K562 (cell line): ENCODE measurements at regions not wholly inside any gene's neighbourhood (a gene's known extent, or its start where the extent isn't known, plus 50 kb on each side); places are given as distances from the start of the nearest gene placed in this dataset.

Experiments used
- BHLHE40 ChIP-seq: IDR thresholded peaks from 2 replicates; pipeline ENCODE4 v1.6.1; 2011; ENCODE audit warnings: low read length, improper control_type of control experiment
- EZH2 ChIP-seq: IDR thresholded peaks from 2 replicates; pipeline ENCODE4 v1.6.1; 2012; ENCODE audit warnings: low read depth, mild to moderate bottlenecking, inconsistent platforms, low read length, borderline replicate concordance
- HIVEP1 ChIP-seq: fragments of 250-450 bp; sonication (Bioruptor Pico); IDR thresholded peaks from 2 replicates; pipeline ENCODE4 v1.4.0; 2020; ENCODE audit warnings: mild to moderate bottlenecking
- MYC ChIP-seq, 2 experiments: fragments of 250-450 bp in 1 of 2; sonication (Bioruptor Pico) in 1 of 2; IDR thresholded peaks; 2 replicates each; pipeline versions ENCODE4 v1.5.1 to v1.6.1; 2012 to 2021; ENCODE audit warnings: low read depth in 2 of 2, borderline replicate concordance in 1 of 2, improper control_type of control experiment in 1 of 2, low read length in 1 of 2, mild to moderate bottlenecking in 1 of 2, moderate library complexity in 1 of 2
- TEAD4 ChIP-seq, 2 experiments: sonication (generic) in 1 of 2; formaldehyde crosslinking in 1 of 2; IDR thresholded peaks; 2 replicates each; pipeline versions ENCODE4 v1.6.1 to v1.8.0; 2012 to 2022; ENCODE audit warnings: borderline replicate concordance in 1 of 2, inconsistent platforms in 1 of 2, low read length in 1 of 2, mild to moderate bottlenecking in 1 of 2, missing genetic modification reagents in 1 of 2
- YY1 ChIP-seq, 3 experiments: IDR thresholded peaks; 2 replicates each; pipeline ENCODE4 v1.6.1; 2011; ENCODE audit warnings: low read length in 2 of 3, mild to moderate bottlenecking in 2 of 3, moderate library complexity in 2 of 3, borderline replicate concordance in 1 of 3, control low read depth in 1 of 3, low read depth in 1 of 3; ENCODE audit not compliant: insufficient read depth in 3 of 3, insufficient replicate concordance in 2 of 3, control insufficient read depth in 1 of 3, insufficient read length in 1 of 3; ENCODE audit errors: extremely low read depth in 1 of 3
- ZNF316 ChIP-seq: fragments of 450-650 bp; IDR thresholded peaks from 2 replicates; pipeline ENCODE4 v1.6.1; 2016
- TF ChIP-seq, protein P1 (sequence below), 3 experiments: IDR thresholded peaks in 2 of 3; conservative IDR thresholded peaks in 1 of 3; 2 replicates each; pipeline ENCODE4 v1.5.1; 2011 to 2012; ENCODE audit warnings: low read length in 3 of 3, mild to moderate bottlenecking in 3 of 3, control low read depth in 2 of 3, improper control_type of control experiment in 1 of 3, inconsistent platforms in 1 of 3, low read depth in 1 of 3, mixed read lengths in 1 of 3, moderate library complexity in 1 of 3; ENCODE audit not compliant: insufficient read depth in 2 of 3
- TF ChIP-seq, protein P2 (sequence below): sonication (generic); formaldehyde crosslinking; IDR thresholded peaks from 2 replicates; pipeline ENCODE4 v1.8.1; 2023; ENCODE audit warnings: mild to moderate bottlenecking, missing genetic modification reagents
- TF ChIP-seq, protein P3 (sequence below), 2 experiments: fragments of 450-650 bp; conservative IDR thresholded peaks; 2 replicates each; pipeline ENCODE4 v1.6.1; 2017; ENCODE audit warnings: mild to moderate bottlenecking in 2 of 2, moderate library complexity in 2 of 2
- TF ChIP-seq, protein P4 (sequence below), 3 experiments: fragments of 200-800 bp in 1 of 3; sonication (Bioruptor generic) in 1 of 3; sonication (generic) in 1 of 3; formaldehyde crosslinking in 1 of 3; IDR thresholded peaks; 2 replicates each; pipeline versions ENCODE4 v1.6.1 to v1.8.0; 2016 to 2022; ENCODE audit warnings: mild to moderate bottlenecking in 2 of 3, missing compliant biosample characterization in 2 of 3, missing genetic modification characterization in 2 of 3, missing genetic modification reagents in 1 of 3

DNA sequence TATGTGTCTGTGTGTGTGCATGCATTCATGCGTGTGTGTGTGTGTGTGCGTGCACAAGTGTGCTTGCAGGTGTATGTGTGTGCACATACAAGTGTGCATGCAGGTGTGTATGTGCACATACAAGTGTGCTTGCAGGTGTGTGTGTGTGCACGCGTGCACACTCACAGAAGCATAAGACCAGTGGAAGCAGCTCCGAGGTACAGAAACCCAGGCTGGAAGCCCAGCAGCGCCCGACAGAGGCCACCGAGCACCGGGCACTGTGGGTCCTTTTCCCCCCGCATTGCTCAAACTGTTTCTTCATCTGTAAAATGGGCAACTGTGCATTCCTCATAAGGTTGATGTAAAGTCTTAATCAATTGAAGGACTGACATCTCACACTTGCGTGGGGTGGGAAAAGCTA, 243.3 kb upstream of the TCERG1L start:
- TF ChIP-seq, protein P1, sequence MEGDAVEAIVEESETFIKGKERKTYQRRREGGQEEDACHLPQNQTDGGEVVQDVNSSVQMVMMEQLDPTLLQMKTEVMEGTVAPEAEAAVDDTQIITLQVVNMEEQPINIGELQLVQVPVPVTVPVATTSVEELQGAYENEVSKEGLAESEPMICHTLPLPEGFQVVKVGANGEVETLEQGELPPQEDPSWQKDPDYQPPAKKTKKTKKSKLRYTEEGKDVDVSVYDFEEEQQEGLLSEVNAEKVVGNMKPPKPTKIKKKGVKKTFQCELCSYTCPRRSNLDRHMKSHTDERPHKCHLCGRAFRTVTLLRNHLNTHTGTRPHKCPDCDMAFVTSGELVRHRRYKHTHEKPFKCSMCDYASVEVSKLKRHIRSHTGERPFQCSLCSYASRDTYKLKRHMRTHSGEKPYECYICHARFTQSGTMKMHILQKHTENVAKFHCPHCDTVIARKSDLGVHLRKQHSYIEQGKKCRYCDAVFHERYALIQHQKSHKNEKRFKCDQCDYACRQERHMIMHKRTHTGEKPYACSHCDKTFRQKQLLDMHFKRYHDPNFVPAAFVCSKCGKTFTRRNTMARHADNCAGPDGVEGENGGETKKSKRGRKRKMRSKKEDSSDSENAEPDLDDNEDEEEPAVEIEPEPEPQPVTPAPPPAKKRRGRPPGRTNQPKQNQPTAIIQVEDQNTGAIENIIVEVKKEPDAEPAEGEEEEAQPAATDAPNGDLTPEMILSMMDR (IDR thresholded peaks at IDR 0.05 in 2 of 3, conservative IDR thresholded peaks at IDR 0.05 in 1 of 3; ENCODE audit: insufficient read depth in 2 of 3, low read depth in 1 of 3, low read length in 3 of 3): no peak
- TF ChIP-seq YY1 (IDR thresholded peaks at IDR 0.05; ENCODE audit: borderline replicate concordance in 1 of 3, control insufficient read depth in 1 of 3, extremely low read depth in 1 of 3, insufficient read depth in 3 of 3, insufficient read length in 1 of 3, insufficient replicate concordance in 2 of 3, low read depth in 1 of 3, low read length in 2 of 3) (no peak), MYC (IDR thresholded peaks at IDR 0.05; ENCODE audit: low read depth, low read length) (no peak), MYC (CRISPR knock-in tag; IDR thresholded peaks at IDR 0.05; ENCODE audit: borderline replicate concordance, low read depth) (no peak), BHLHE40 (no peak), TEAD4 (IDR thresholded peaks at IDR 0.05; ENCODE audit: low read length) (no peak), TEAD4 (CRISPR knock-in tag; IDR thresholded peaks at IDR 0.05; ENCODE audit: borderline replicate concordance) (no peak), ZNF316 (no peak), HIVEP1 (CRISPR knock-in tag) (no peak), EZH2 (no peak)
- TF ChIP-seq, protein P2, sequence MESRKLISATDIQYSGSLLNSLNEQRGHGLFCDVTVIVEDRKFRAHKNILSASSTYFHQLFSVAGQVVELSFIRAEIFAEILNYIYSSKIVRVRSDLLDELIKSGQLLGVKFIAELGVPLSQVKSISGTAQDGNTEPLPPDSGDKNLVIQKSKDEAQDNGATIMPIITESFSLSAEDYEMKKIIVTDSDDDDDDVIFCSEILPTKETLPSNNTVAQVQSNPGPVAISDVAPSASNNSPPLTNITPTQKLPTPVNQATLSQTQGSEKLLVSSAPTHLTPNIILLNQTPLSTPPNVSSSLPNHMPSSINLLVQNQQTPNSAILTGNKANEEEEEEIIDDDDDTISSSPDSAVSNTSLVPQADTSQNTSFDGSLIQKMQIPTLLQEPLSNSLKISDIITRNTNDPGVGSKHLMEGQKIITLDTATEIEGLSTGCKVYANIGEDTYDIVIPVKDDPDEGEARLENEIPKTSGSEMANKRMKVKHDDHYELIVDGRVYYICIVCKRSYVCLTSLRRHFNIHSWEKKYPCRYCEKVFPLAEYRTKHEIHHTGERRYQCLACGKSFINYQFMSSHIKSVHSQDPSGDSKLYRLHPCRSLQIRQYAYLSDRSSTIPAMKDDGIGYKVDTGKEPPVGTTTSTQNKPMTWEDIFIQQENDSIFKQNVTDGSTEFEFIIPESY (CRISPR knock-in tag): no peak
- TF ChIP-seq, protein P3, sequence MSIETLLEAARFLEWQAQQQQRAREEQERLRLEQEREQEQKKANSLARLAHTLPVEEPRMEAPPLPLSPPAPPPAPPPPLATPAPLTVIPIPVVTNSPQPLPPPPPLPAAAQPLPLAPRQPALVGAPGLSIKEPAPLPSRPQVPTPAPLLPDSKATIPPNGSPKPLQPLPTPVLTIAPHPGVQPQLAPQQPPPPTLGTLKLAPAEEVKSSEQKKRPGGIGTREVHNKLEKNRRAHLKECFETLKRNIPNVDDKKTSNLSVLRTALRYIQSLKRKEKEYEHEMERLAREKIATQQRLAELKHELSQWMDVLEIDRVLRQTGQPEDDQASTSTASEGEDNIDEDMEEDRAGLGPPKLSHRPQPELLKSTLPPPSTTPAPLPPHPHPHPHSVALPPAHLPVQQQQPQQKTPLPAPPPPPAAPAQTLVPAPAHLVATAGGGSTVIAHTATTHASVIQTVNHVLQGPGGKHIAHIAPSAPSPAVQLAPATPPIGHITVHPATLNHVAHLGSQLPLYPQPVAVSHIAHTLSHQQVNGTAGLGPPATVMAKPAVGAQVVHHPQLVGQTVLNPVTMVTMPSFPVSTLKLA (conservative IDR thresholded peaks at IDR 0.05): no peak
- TF ChIP-seq, protein P4, sequence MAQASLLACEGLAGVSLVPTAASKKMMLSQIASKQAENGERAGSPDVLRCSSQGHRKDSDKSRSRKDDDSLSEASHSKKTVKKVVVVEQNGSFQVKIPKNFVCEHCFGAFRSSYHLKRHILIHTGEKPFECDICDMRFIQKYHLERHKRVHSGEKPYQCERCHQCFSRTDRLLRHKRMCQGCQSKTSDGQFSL (CRISPR knock-in tag; IDR thresholded peaks at IDR 0.05): no peak
- TF ChIP-seq, protein P4 (tag; IDR thresholded peaks at IDR 0.05): no peak
